H1 (cell line): ENCODE measurements at regions not wholly inside any gene's neighbourhood (a gene's known extent, or its start where the extent isn't known, plus 50 kb on each side); places are given as distances from the start of the nearest gene placed in this dataset.

Experiments
- CTCF ChIA-PET: fragments of 300-600 bp; sonication (Branson Sonifier 250); formaldehyde crosslinking; loops from one replicate; lab custom pipeline; 2021; ENCODE audit not compliant: partially characterized antibody; lab: Charles Lee
- POLR2A ChIA-PET: fragments of 300-600 bp; sonication (Branson Sonifier 250); formaldehyde crosslinking; loops from one replicate; lab custom pipeline; 2021; ENCODE audit warnings: inconsistent platforms; ENCODE audit not compliant: partially characterized antibody; lab: Charles Lee
- DNase-seq, 2 experiments: peaks; one replicate each; pipeline versions ENCODE4 v3.0.0 to v3.0.0-alpha.2; 2010 to 2022; ENCODE audit warnings: low spot score in 2 of 2, low read depth in 1 of 2, mixed read lengths in 1 of 2
- FAIRE-seq: peaks from 2 replicates; lab custom pipeline; 2011; peaks lifted over from hg19 to GRCh38; lab: Jason Lieb, UNC
- H2AFZ ChIP-seq: 2 replicates; pipeline ENCODE4 v1.8.1; 2012; ENCODE audit warnings: low read length, inconsistent platforms
- H2AK5ac ChIP-seq: 2 replicates; pipeline ENCODE4 v1.6.1; 2013; ENCODE audit warnings: low read depth, low read length
- H2BK120ac ChIP-seq: replicated peaks from 2 replicates; pipeline ENCODE3; 2013; ENCODE audit warnings: low read depth, low read length, inconsistent platforms
- H2BK12ac ChIP-seq: 2 replicates; pipeline ENCODE4 v1.6.1; 2013; ENCODE audit warnings: low read depth, low read length
- H2BK15ac ChIP-seq: 2 replicates; pipeline ENCODE4 v1.6.1; 2013; ENCODE audit warnings: low read length
- H2BK20ac ChIP-seq: 2 replicates; pipeline ENCODE4 v1.6.1; 2013; ENCODE audit warnings: low read length
- H2BK5ac ChIP-seq: 2 replicates; pipeline ENCODE4 v1.6.1; 2013; ENCODE audit warnings: low read depth, low read length
- H3K14ac ChIP-seq: 2 replicates; pipeline ENCODE4 v1.6.1; 2013; ENCODE audit warnings: inconsistent platforms; ENCODE audit not compliant: insufficient read length
- H3K18ac ChIP-seq: 2 replicates; pipeline ENCODE4 v1.6.1; 2013; ENCODE audit warnings: low read length; ENCODE audit errors: extremely low read depth
- H3K23ac ChIP-seq: 2 replicates; pipeline ENCODE4 v1.6.1; 2013; ENCODE audit warnings: inconsistent platforms; ENCODE audit not compliant: insufficient read length
- H3K23me2 ChIP-seq: 2 replicates; pipeline ENCODE4 v1.6.1; 2013; ENCODE audit warnings: low read depth, low read length
- H3K27ac ChIP-seq: 2 replicates; pipeline ENCODE4 v1.6.1; 2011; ENCODE audit warnings: low read depth, low read length, inconsistent platforms
- H3K27me3 ChIP-seq, 4 experiments: replicated peaks in 1 of 4; 1 replicate in 1 of 4; 2 replicates in 3 of 4; pipeline versions ENCODE4 v1.6.1 to v1.8.1; 2011 to 2013; ENCODE audit warnings: low read length in 3 of 4, mild to moderate bottlenecking in 3 of 4, inconsistent platforms in 2 of 4, mixed read lengths in 2 of 4, moderate library complexity in 1 of 4; ENCODE audit not compliant: control insufficient read depth in 3 of 4, insufficient read depth in 3 of 4; ENCODE audit errors: extremely low read depth in 1 of 4
- H3K36me3 ChIP-seq, 4 experiments: 2 replicates each; pipeline versions ENCODE4 v1.6.1 to v1.8.1; 2011 to 2013; ENCODE audit warnings: mild to moderate bottlenecking in 4 of 4, low read length in 3 of 4, moderate library complexity in 2 of 4, control low read depth in 1 of 4, inconsistent platforms in 1 of 4; ENCODE audit not compliant: insufficient read depth in 4 of 4, control insufficient read depth in 2 of 4
- H3K4ac ChIP-seq: replicated peaks from 2 replicates; pipeline ENCODE3; 2013; ENCODE audit warnings: low read length, low read depth, mixed read lengths, inconsistent platforms; ENCODE audit not compliant: insufficient read length
- H3K4me1 ChIP-seq, 4 experiments: replicated peaks in 1 of 4; 1 replicate in 1 of 4; 2 replicates in 3 of 4; pipeline versions ENCODE4 v1.6.1 to v1.8.1; 2011 to 2013; ENCODE audit warnings: low read length in 3 of 4, inconsistent platforms in 2 of 4, mixed read lengths in 1 of 4; ENCODE audit not compliant: insufficient read depth in 4 of 4, control insufficient read depth in 3 of 4
- H3K4me2 ChIP-seq, 2 experiments: 2 replicates each; pipeline versions ENCODE4 v1.6.1 to v1.8.1; 2011 to 2013; ENCODE audit warnings: low read depth in 2 of 2, low read length in 2 of 2, control low read depth in 1 of 2, inconsistent platforms in 1 of 2, mild to moderate bottlenecking in 1 of 2; ENCODE audit not compliant: insufficient read depth in 1 of 2
- H3K4me3 ChIP-seq, 4 experiments: fragments of 200-600, 300-600 bp in 1 of 4; sonication (generic), shearing (Covaris generic), sonication (Bioruptor Twin) in 1 of 4; 2 replicates each; pipeline versions ENCODE4 v1.5.1 to v1.8.1; 2011 to 2016; ENCODE audit warnings: low read length in 4 of 4, low read depth in 3 of 4, control low read depth in 2 of 4, inconsistent platforms in 2 of 4, mild to moderate bottlenecking in 2 of 4, mixed read lengths in 1 of 4, moderate library complexity in 1 of 4; ENCODE audit not compliant: insufficient read depth in 2 of 4; ENCODE audit errors: extremely low read depth in 1 of 4
- H3K56ac ChIP-seq: replicated peaks from 2 replicates; pipeline ENCODE3; 2013; ENCODE audit warnings: low read depth, mild to moderate bottlenecking, mixed read lengths, low read length, inconsistent platforms; ENCODE audit not compliant: insufficient read length
- H3K79me1 ChIP-seq: 2 replicates; pipeline ENCODE4 v1.6.1; 2013; ENCODE audit warnings: low read depth, low read length, control low read depth
- H3K79me2 ChIP-seq, 2 experiments: 2 replicates each; pipeline versions ENCODE4 v1.6.1 to v1.8.1; 2012 to 2013; ENCODE audit warnings: low read length in 2 of 2, mild to moderate bottlenecking in 2 of 2, inconsistent platforms in 1 of 2; ENCODE audit not compliant: insufficient read depth in 2 of 2, control insufficient read depth in 1 of 2
- H3K9ac ChIP-seq, 4 experiments: replicated peaks in 1 of 4; 1 replicate in 1 of 4; 2 replicates in 3 of 4; pipeline versions ENCODE4 v1.6.1 to v1.8.1; 2011 to 2013; ENCODE audit warnings: low read depth in 3 of 4, low read length in 3 of 4, control low read depth in 2 of 4, mild to moderate bottlenecking in 2 of 4, moderate library complexity in 2 of 4, inconsistent platforms in 1 of 4; ENCODE audit errors: extremely low read depth in 1 of 4
- H3K9me3 ChIP-seq, 2 experiments: 2 replicates each; pipeline versions ENCODE4 v1.6.1 to v1.8.1; 2012 to 2013; ENCODE audit warnings: mild to moderate bottlenecking in 2 of 2, moderate library complexity in 2 of 2, control low read depth in 1 of 2, inconsistent platforms in 1 of 2, low read depth in 1 of 2, low read length in 1 of 2, mixed read lengths in 1 of 2; ENCODE audit not compliant: insufficient read depth in 2 of 2
- H4K20me1 ChIP-seq, 2 experiments: replicated peaks in 1 of 2; 2 replicates each; pipeline versions ENCODE3 to v1.8.1; 2011 to 2013; ENCODE audit warnings: inconsistent platforms in 2 of 2, low read length in 2 of 2, mild to moderate bottlenecking in 1 of 2; ENCODE audit not compliant: insufficient read depth in 2 of 2, control insufficient read depth in 1 of 2
- H4K5ac ChIP-seq: 2 replicates; pipeline ENCODE4 v1.6.1; 2013; ENCODE audit warnings: low read length, low read depth, mixed read lengths, inconsistent platforms; ENCODE audit not compliant: insufficient read length
- H4K8ac ChIP-seq: 2 replicates; pipeline ENCODE4 v1.8.0; 2013; ENCODE audit warnings: mild to moderate bottlenecking, moderate library complexity, low read length, inconsistent platforms; ENCODE audit not compliant: insufficient read depth; ENCODE audit errors: extremely low read depth
- H4K91ac ChIP-seq: replicated peaks from 2 replicates; pipeline ENCODE3; 2013; ENCODE audit warnings: low read length, mixed read lengths, inconsistent platforms; ENCODE audit not compliant: insufficient read length
- ATF3 ChIP-seq: IDR thresholded peaks from 2 replicates; pipeline ENCODE4 v1.6.1; 2011; ENCODE audit warnings: low read depth, mild to moderate bottlenecking, low read length; ENCODE audit not compliant: insufficient read depth
- BRCA1 ChIP-seq: IDR thresholded peaks from 2 replicates; pipeline ENCODE4 v1.6.1; 2012; ENCODE audit warnings: low read depth, low read length, improper control_type of control experiment
- CEBPB ChIP-seq: IDR thresholded peaks from 2 replicates; pipeline ENCODE4 v1.6.1; 2012; ENCODE audit warnings: low read depth, low read length
- CHD1 ChIP-seq: IDR thresholded peaks from 2 replicates; pipeline ENCODE4 v1.6.1; 2012; ENCODE audit warnings: low read depth, low read length, improper control_type of control experiment
- POLR2A ChIP-seq, 2 experiments: IDR thresholded peaks; 1 replicate in 1 of 2; 2 replicates in 1 of 2; pipeline ENCODE4 v1.6.1; 2011; ENCODE audit warnings: low read depth in 2 of 2, low read length in 2 of 2, mild to moderate bottlenecking in 2 of 2; ENCODE audit errors: control extremely low read depth in 1 of 2
- POLR2AphosphoS5 ChIP-seq: IDR thresholded peaks from 2 replicates; pipeline ENCODE4 v1.6.1; 2011; ENCODE audit warnings: low read depth, low read length
- POU5F1 ChIP-seq: IDR thresholded peaks from 2 replicates; pipeline ENCODE4 v1.6.1; 2011; ENCODE audit warnings: low read depth, mild to moderate bottlenecking, low read length, moderate library complexity
- SIX5 ChIP-seq: IDR thresholded peaks from 2 replicates; pipeline ENCODE4 v1.6.1; 2011; ENCODE audit warnings: mild to moderate bottlenecking, low read depth, low read length
- SRF ChIP-seq: IDR thresholded peaks from 2 replicates; pipeline ENCODE4 v1.6.1; 2011; ENCODE audit warnings: mild to moderate bottlenecking, low read depth, low read length, moderate library complexity
- TBP ChIP-seq: IDR thresholded peaks from 2 replicates; pipeline ENCODE4 v1.6.1; 2011; ENCODE audit warnings: low read depth, low read length, improper control_type of control experiment
- TEAD4 ChIP-seq: IDR thresholded peaks from 2 replicates; pipeline ENCODE4 v1.6.1; 2012; ENCODE audit warnings: low read depth, low read length, inconsistent platforms, mixed read lengths
- WGBS, 2 experiments: shearing (Covaris generic) in 1 of 2; methylation state at CpG; one replicate each; pipeline versions ENCODE4 v1.1.6 to v1.1.7; 2013 to 2015; ENCODE audit warnings: low lambda C conversion rate in 2 of 2, mixed read lengths in 2 of 2, inconsistent platforms in 1 of 2, low coverage in 1 of 2, missing lambda C conversion rate in 1 of 2; ENCODE audit not compliant: insufficient replicate concordance in 2 of 2, insufficient coverage in 1 of 2, insufficient read length in 1 of 2; ENCODE audit errors: extremely low coverage in 1 of 2, missing lambda C conversion rate in 1 of 2; 5-methylcytosine and 5-hydroxymethylcytosine counted together

GRCh38 chr5:78720227-78720985 is 71.8 kb upstream of the LHFPL2 start:
- Histone ChIP-seq H4K5ac (no peak overlapping the region), H4K20me1 (no peaks in the 10 kb centered on the region), H3K56ac (no peak overlapping the region), H2BK120ac (no peak overlapping the region), H2BK20ac (0 out of 2 replicates have a peak overlapping the region, but pooled peaks have one; percentile 56), H3K4me1 (peaks cover 0 to 4% (median 2%) of the 10 kb centered on the region in 4 experiments; a peak in 4 of 7 replicates), H3K27ac (no peak overlapping the region), H2BK5ac (no peak overlapping the region), H3K36me3 (no peaks in the 10 kb centered on the region), H3K23me2 (no peaks in the 10 kb centered on the region), H3K9ac (no peak overlapping the region), H3K79me2 (no peaks in the 10 kb centered on the region), H3K4me3 (no peak overlapping the region), H3K4ac (no peak overlapping the region), H2BK12ac (0 out of 2 replicates have a peak overlapping the region, but pooled peaks have one; percentile 39), H4K8ac (no peak overlapping the region), H3K4me2 (no peak overlapping the region), H3K23ac (no peak overlapping the region), H2AK5ac (no peak overlapping the region), H3K14ac (no peak overlapping the region), H2BK15ac (no peak overlapping the region), H2AFZ (no peak overlapping the region), H4K91ac (no peak overlapping the region), H3K79me1 (no peaks in the 10 kb centered on the region), H3K27me3 (no peaks in the 10 kb centered on the region), H3K9me3 (no peaks in the 10 kb centered on the region), H3K18ac (no peak overlapping the region)
- DNase-seq = no peak
- WGBS, 2 experiments = 84% methylated on average over 9 of the region's 9 CpGs; no CpG with 5 or more reads in 1 of the 2 experiments
- ChIA-PET CTCF (interaction anchor here (1.9 kb wide), 1 partner anchor 40 kb away, joined by 6 read pairs; no protein-coding TSS in a partner anchor), POLR2A (interaction anchor here (1.1 kb wide), 1 partner anchor 71 kb away, joined by 3 read pairs; the partner anchor contains the start of gene LHFPL2)
- no peak for FAIRE-seq
- TF ChIP-seq BRCA1 = no peak
- TF ChIP-seq ATF3 = no peak
- no peak for TF ChIP-seq POU5F1
- no peak for TF ChIP-seq CEBPB
- no peak for TF ChIP-seq SRF
- no peak for TF ChIP-seq SIX5
- no peak for TF ChIP-seq POLR2AphosphoS5
- no peak for TF ChIP-seq TEAD4
- TF ChIP-seq POLR2A (IDR thresholded peaks at IDR 0.05; ENCODE audit: control extremely low read depth in 1 of 2, low read depth in 2 of 2, low read length in 2 of 2) = no peak
- TF ChIP-seq CHD1 = no peak
- no peak for TF ChIP-seq TBP
